GM12872 (cell line): ENCODE measurements at regions not wholly inside any gene's neighbourhood (a gene's known extent, or its start where the extent isn't known, plus 50 kb on each side); places are given as distances from the start of the nearest gene placed in this dataset.

Experiments used
- CTCF ChIP-seq: IDR thresholded peaks from 3 replicates; pipeline ENCODE4 v1.5.1; 2011; ENCODE audit warnings: low read depth, mild to moderate bottlenecking, low read length, moderate library complexity; ENCODE audit not compliant: insufficient read depth

GRCh38 chr12:115667116-115667515 is 610.4 kb downstream of the MED13L start:
- no peak for TF ChIP-seq CTCF

GRCh38 chr12:115666168-115666567 is 611.3 kb downstream of the MED13L start:
- TF ChIP-seq CTCF: no peak

GRCh38 chr12:115661112-115661511 is 616.4 kb downstream of the MED13L start:
- no peak for TF ChIP-seq CTCF

GRCh38 chr12:115660211-115660805 is 617.2 kb downstream of the MED13L start:
- no peak for TF ChIP-seq CTCF

GRCh38 chr12:115659422-115659821 is 618.1 kb downstream of the MED13L start:
- TF ChIP-seq CTCF: no peak

- TF ChIP-seq CTCF: no peak
Observed at GRCh38 chr12:115657081-115658013, 620.1 kb downstream of the MED13L start.

GRCh38 chr12:115650026-115650425 is 627.5 kb downstream of the MED13L start:
- TF ChIP-seq CTCF: no peak
